Thyroid gland (tissue), 4 donors: ENCODE measurements at regions not wholly inside any gene's neighbourhood (a gene's known extent, or its start where the extent isn't known, plus 50 kb on each side); places are given as distances from the start of the nearest gene placed in this dataset.

Source experiments
- CTCF ChIP-seq, 6 experiments: fragments of 200-600 bp in 3 of 6; fragments of 450-650 bp in 3 of 6; sonication (generic) in 3 of 6; IDR thresholded peaks; one replicate each; pipeline ENCODE4 v1.5.1; 2016 to 2019; ENCODE audit warnings: antibody characterized with exemption in 6 of 6, mild to moderate bottlenecking in 2 of 6, inconsistent platforms in 1 of 6, moderate library complexity in 1 of 6
- POLR2A ChIP-seq, 2 donors: fragments of 450-650 bp; IDR thresholded peaks; one replicate each; pipeline ENCODE4 v1.6.1; 2017; ENCODE audit warnings: antibody characterized with exemption in 2 of 2, mild to moderate bottlenecking in 2 of 2, moderate library complexity in 1 of 2

DNA sequence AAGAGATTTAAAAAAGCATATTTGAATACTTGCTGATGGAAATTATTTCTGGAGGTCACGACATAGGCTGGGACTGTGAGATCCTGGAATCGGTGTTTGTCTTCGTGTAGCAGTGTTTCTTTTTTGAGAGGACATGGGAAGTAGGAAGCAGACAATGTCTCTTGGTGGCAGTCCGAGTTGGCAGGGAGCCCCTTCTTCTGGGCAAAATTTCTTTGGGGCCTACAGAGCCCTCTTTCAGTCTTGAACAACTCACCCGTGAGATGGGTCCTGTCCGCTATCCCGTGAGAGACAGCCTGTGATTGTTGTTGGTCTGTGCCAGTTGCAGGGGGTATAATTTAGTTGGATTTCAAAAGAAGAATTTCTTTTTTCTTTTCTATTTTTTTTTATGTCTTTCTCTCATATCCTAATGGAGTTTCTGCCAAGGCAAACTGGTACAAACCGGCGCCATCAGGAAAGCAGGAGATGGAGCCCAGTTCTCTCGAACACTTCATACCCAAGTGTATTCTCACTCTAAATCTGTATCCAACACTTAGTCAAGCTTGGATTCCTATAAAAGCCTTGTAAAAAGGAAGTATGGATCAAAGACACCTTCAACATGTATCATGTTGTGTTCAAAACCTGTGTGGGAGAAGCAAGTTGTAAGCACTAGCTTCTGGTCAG is 785.1 kb downstream of the MAFB start:
- TF ChIP-seq POLR2A (IDR thresholded peaks at IDR 0.05): no peak
- TF ChIP-seq CTCF (IDR thresholded peaks at IDR 0.05): no peak
